NB4 (cell line): ENCODE measurements at regions not wholly inside any gene's neighbourhood (a gene's known extent, or its start where the extent isn't known, plus 50 kb on each side); places are given as distances from the start of the nearest gene placed in this dataset.

ENCODE experiments used
- DNase-seq: peaks from one replicate; pipeline ENCODE4 v3.0.0; 2010; ENCODE audit warnings: low read depth
- H3K4me3 ChIP-seq: one replicate; pipeline ENCODE4 v1.5.1; 2011; ENCODE audit warnings: mild to moderate bottlenecking, low read depth, low read length, moderate library complexity
- MAX ChIP-seq: IDR thresholded peaks from 2 replicates; pipeline ENCODE4 v1.6.1; 2011; ENCODE audit warnings: low read depth, low read length
- MYC ChIP-seq: IDR thresholded peaks from 2 replicates; pipeline ENCODE4 v1.6.1; 2011; ENCODE audit warnings: low read depth, low read length
- POLR2A ChIP-seq: IDR thresholded peaks from 2 replicates; pipeline ENCODE4 v1.6.1; 2011; ENCODE audit warnings: mild to moderate bottlenecking; ENCODE audit not compliant: insufficient read length; ENCODE audit errors: extremely low read depth
- TF ChIP-seq, protein P1 (sequence below): IDR thresholded peaks from one replicate; pipeline ENCODE4 v1.5.1; 2012; ENCODE audit warnings: low read depth, low read length

DNA sequence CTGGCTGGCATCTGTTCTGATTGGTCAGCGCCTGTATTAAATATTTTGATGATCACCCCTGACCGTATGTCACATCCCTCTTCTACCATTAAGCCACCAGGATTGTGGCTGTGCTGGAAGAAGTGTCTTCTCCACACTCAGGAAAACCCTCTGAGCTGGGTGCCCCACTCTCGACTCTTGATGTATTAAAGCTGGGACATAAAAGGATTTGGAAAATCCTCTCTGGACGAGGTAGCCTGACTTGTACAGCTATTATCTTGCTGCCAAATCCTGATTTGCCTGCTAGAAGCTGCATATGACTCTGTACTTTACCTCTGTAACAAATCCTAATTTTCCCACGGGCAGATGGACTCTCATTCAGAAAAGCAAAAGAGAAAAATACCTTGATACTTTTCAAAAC is 161.0 kb downstream of the SLC28A3 start:
- DNase-seq: no peak
- no peak overlapping the region for H3K4me3 ChIP-seq
- TF ChIP-seq MYC (no peak), POLR2A (no peak), MAX (no peak)
- TF ChIP-seq, protein P1, sequence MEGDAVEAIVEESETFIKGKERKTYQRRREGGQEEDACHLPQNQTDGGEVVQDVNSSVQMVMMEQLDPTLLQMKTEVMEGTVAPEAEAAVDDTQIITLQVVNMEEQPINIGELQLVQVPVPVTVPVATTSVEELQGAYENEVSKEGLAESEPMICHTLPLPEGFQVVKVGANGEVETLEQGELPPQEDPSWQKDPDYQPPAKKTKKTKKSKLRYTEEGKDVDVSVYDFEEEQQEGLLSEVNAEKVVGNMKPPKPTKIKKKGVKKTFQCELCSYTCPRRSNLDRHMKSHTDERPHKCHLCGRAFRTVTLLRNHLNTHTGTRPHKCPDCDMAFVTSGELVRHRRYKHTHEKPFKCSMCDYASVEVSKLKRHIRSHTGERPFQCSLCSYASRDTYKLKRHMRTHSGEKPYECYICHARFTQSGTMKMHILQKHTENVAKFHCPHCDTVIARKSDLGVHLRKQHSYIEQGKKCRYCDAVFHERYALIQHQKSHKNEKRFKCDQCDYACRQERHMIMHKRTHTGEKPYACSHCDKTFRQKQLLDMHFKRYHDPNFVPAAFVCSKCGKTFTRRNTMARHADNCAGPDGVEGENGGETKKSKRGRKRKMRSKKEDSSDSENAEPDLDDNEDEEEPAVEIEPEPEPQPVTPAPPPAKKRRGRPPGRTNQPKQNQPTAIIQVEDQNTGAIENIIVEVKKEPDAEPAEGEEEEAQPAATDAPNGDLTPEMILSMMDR: no peak

- DNase-seq: no peak
- no peak overlapping the region for H3K4me3 ChIP-seq
- no peak for TF ChIP-seq MYC
- no peak for TF ChIP-seq POLR2A
- no peak for TF ChIP-seq MAX
- TF ChIP-seq, protein P1: no peak
Observed at GRCh38 chr9:84187090-84187489, 153.5 kb downstream of the SLC28A3 start.

DNA sequence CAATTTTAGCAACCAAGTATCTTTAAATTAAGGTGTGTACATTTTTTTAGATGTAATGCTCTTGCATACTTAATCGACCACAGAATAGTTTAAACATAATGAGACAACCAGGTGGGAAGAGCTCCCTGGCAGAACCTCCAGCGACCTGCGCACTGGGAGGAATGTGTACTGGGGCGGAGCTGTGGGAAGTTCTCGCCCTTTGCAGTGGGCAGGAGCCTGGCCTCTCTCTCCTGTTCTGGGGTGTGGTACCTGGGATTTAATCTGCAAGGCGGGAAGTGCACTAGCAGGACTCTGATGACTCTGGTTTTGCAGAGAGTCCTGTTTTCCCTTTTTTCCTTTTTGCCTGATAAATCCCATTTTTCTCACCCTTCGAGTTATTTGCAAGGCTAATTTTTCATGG is 150.7 kb downstream of the SLC28A3 start:
- TF ChIP-seq, protein P1: no peak
- TF ChIP-seq MAX (no peak), POLR2A (no peak), MYC (no peak)
- no peak overlapping the region for H3K4me3 ChIP-seq
- no peak for DNase-seq

DNA sequence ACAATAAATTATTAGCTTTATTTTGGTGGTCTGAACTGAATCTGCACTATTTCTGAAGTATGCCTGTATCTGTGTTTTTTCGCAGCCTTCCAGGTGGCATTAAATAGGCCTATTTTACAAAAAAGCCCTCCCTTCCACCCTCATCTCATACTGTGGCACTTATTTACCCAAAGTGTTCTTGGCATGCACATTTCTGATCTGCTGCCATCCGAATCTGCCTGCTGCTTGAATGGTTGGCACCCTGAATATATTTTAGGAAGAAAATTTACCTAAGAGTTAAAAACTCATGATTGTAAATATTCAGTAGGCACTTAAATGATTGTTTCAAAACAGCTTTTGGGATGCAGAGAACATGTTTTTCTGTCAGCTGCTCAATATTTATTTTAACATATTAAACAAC is 150.1 kb downstream of the SLC28A3 start:
- TF ChIP-seq MYC: no peak
- TF ChIP-seq, protein P1: no peak
- no peak for TF ChIP-seq POLR2A
- no peak for TF ChIP-seq MAX
- H3K4me3 ChIP-seq: no peak overlapping the region
- DNase-seq: no peak

DNA sequence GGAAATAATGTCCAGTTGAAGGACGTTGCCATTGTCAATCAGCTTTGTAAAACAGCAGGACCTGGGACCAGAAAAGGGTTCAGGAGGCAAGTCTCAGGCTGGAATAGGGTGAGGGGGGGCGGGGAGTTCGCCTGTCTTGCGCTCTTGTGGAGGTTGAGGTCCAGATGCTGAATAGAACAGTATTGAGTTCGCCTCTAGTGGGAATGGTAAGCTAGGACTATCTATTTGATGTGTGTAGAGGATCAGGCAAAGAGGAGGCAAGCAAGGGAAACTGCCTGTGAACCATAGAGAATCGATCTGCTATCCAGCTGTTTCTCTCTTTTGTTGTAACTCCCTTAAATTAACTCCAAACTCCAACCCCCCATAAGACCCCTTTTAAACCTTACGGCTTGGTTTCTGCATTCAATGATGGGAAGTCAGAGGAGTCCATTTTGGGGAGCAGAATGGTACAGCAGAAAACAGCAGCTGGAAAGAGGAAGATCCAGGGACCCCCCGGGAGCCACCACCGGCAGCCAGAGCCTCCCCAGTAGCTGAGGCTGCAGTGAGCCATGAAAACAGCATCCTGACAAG is 133.7 kb downstream of the SLC28A3 start:
- DNase-seq: peak; percentile 3
- H3K4me3 ChIP-seq: no peak overlapping the region
- no peak for TF ChIP-seq POLR2A
- no peak for TF ChIP-seq MAX
- no peak for TF ChIP-seq MYC
- TF ChIP-seq, protein P1: no peak

DNA sequence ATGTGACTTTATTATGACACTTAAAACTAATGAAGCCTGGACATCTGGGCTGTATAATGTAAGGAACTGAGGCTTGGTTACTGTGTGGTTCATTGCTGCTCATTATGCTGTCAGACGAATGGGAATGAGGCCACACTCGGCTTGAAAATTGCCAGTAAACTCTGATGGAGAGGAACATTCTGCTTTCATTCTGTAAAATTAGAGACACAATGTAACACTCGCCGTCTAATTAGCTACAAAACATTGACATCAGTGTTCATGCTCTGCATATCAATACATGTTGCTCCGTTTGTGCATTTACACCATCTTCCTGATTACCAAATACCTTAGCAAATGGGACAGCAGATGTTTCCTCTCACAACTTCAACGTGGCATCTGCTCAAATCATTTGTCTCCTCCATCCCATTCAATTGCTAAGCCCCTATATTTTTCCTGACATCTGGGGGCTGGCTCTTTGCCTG is 133.0 kb downstream of the SLC28A3 start:
- no peak overlapping the region for H3K4me3 ChIP-seq
- DNase-seq: no peak
- TF ChIP-seq, protein P1: no peak
- TF ChIP-seq MAX (no peak), MYC (no peak), POLR2A (no peak)
